HG03520 (cell line): ENCODE measurements at regions not wholly inside any gene's neighbourhood (a gene's known extent, or its start where the extent isn't known, plus 50 kb on each side); places are given as distances from the start of the nearest gene placed in this dataset.
"Not testable (repeated sequence)": the region's sequence is repeated elsewhere in the genome, so short reads cannot be mapped to it uniquely, and the experiment has no call there.

Source experiments
- ATAC-seq: cut with Tn5 transposase; IDR thresholded peaks from one replicate; pipeline ENCODE4 v1.9.1; 2021; ENCODE audit warnings: mild to moderate bottlenecking, moderate library complexity; ENCODE audit not compliant: unreplicated experiment

DNA sequence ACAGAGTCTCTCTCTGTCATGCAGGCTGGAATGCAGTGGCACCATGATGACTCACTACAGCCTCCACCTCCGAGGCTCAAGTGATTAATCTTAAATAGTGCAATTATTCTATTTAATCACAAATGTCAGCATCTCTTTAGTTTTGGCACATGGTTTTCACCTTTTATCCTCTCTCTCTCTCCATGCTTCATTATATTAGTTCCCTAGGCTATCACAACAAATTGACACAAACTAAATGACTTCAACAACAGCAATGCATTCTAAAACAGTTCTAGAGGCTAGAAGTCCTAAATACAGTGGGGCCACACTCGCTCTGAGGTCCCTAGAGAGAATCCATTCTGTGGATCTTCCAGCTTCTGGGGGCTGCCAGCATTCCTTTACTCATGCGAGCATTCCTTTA lies 178.2 kb upstream of the ZNG1F start:
- ATAC-seq = not testable (repeated sequence)

DNA sequence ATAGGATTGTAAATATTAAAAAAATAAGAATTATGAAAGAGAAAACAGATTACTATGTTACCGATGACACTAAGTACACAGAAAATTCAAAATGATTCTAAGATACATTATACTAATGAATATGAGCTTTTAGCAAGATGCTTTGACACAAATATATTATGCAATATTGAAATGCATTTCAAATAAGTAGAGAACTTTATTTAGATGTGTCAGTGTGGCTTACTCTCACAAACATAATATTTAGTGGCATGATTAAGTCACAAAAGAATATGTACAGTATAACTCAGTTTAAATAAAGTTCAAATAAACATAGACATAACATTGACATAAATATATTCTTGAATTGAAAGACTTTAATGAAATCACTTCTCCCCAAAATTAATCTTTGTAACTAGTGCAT lies 172.7 kb upstream of the ZNG1F start:
- not testable (repeated sequence) for ATAC-seq

DNA sequence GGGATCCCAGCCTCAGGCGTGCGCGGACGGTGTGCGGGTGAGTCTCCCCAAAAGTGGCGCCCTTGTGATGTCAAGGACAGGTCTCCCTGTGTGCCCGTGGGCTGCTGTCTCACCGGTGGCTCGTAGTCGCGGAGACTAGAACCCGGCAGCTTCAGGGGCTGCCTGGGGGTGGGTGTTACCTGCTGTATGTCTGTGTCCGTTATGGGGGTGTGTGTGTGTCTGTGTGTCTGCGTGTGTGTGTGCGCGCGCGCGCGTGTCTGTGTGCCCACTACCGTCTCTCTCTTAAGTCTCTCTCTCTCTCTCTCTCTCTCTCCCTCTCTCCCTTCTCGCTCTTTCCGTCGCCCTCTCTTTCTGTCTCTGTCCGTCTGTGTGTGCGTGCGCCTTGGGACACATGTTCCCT lies 170.0 kb upstream of the ZNG1F start:
- ATAC-seq = not testable (repeated sequence)

DNA sequence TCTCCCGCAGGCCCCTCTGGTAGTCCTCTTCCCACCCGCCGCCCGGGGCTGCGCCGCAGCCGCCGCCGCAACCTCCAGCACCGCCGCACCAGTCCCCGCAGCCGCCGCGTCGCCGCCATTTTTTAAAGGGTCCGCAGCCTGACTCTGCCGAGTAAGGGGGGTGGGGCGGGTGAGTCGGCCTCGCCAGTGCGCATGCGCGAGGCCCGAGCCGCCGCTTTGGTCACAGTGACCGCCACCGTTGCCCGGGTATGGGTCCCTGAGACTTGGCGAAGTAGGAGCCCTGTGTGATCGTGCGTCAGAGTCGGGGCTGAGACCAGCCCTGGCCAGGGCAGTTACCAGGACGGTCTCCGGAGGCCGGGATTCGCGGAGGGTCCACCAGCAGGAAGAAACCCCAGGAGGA lies 169.6 kb upstream of the ZNG1F start:
- ATAC-seq = not testable (repeated sequence)

DNA sequence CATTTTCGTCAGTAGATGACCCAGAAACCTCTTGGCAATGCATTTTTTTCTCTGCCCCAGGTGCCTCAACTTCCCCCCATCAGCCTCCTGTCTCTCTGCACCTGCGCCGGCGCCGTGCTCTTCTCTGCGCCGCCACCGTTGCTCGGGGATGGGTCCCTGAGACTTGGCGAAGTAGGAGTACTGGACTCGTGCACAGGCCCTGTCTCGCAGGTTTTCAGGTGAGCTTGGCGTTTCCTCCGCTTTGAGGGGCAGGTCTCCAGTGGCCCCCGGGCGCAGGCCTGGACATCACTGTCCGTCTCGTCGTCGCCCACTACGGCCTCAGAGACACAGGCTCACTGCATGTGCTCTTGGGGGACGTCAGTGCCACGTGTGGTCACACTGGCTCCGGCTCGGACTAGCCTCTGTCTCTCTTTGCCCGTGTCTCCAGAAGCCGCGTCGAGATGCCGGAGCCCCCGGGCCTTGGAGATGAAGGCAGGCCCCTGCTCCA lies 168.8 kb upstream of the ZNG1F start:
- not testable (repeated sequence) for ATAC-seq

DNA sequence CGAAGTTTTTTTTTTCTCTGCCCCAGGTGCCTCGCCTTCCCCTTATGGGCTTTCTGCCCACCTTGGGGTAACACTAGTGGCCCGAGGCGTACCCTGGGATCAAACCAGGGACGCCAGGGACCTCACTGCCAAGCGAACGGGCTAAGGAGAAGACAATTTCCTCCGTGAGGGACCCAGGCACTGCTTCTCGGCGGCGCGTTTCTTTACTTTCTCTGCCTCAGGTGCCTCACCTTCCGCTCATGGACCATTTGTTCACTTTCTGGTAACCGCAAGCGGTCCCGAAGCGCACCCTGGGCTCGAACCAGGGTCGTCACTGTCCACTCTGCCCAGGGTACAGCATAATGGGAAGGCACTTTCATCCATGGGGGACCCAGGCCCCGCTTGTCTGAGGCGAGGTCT lies 168.2 kb upstream of the ZNG1F start:
- ATAC-seq = not testable (repeated sequence)

DNA sequence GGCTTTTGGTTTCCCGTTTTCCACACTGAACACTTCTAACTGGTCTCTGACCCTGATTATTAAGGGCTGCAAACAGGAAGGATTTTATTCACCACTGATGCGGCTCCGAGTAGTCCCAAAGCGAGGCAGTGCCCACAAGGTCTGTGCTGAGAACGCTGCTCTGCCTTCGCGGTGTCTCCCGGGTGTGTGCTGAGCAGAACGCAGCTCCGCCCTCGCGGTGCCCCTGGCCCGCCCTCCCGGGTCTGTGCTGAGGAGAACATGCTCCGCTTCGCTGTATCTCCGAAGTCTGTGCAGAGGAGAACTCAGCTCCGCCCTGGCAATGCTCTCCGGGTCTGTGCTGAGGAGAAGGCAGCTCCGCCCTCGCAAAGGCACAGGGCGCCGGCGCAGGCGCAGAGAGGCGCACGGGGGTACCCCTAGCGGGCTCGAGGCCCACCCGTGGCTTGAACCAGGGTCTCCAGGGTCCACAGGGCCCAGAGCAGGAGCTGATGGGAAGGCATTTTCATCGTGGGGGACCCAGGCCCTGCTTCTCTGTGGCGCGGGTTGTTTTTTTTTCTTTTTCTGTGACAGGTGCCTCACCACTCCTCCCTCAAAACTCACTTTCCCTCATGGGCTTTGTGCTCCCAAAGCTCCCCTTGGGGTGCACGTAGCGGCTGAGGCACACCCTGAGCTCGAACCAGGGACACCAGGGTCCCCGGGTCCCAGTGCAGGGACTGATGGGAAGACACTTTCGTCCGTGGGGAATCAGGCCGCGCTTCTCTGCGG lies 167.7 kb upstream of the ZNG1F start:
- not testable (repeated sequence) for ATAC-seq

DNA sequence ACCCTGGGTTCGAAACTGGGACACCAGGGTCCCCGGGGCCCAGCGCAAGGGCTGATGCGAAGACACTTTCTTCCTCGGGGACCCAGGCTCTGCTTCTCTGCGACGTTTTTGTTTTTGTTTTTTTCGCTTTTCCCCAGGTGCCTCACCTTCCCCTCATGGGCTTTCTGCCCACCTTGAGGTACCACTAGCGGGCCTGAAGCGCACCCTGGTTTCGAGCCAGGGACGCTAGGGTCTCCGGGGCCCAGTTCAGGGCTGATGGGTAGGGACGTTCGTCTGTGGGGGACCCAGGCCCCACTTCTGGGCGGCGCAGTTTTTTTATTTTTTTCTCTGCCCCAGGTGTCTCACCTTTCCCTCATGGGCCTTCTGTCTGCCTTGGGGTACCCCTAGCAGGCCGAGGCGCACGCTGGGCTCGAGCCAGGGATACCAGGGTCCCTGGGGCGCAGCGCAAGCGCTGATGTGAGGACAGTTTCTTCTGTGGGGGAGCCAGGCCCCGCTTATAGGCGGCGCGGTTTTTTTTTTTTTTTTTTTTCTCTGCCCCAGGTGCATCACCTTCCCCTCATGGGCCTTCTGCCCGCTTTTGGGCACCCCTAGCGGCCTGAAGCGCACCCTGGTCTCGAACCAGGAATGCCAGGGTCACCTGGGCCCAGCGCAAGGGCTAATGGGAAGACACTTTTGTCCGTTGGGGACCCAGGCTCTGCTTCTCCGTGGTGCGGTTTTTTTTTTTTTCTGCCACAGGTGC lies 166.8 kb upstream of the ZNG1F start:
- ATAC-seq = not testable (repeated sequence)

DNA sequence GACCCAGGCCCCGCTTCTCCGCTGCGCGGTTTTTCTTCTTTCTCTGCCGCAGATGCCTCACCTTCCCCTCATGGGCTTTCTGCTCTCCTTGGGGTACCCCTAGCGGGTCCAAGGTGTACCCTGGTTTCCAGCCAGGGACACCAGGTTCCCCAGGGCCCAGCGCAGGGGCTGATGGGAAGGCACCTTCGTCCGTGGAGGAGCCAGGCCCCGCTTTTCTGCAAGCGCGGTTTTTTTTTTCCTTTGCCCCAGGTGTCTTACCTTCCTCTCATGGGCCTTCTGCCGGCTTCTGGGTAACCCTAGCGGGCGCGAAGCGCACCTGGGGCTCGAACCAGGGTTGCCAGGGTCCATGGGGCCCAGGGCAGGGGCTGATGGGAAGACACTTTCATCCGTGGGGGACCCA lies 165.9 kb upstream of the ZNG1F start:
- ATAC-seq = not testable (repeated sequence)

DNA sequence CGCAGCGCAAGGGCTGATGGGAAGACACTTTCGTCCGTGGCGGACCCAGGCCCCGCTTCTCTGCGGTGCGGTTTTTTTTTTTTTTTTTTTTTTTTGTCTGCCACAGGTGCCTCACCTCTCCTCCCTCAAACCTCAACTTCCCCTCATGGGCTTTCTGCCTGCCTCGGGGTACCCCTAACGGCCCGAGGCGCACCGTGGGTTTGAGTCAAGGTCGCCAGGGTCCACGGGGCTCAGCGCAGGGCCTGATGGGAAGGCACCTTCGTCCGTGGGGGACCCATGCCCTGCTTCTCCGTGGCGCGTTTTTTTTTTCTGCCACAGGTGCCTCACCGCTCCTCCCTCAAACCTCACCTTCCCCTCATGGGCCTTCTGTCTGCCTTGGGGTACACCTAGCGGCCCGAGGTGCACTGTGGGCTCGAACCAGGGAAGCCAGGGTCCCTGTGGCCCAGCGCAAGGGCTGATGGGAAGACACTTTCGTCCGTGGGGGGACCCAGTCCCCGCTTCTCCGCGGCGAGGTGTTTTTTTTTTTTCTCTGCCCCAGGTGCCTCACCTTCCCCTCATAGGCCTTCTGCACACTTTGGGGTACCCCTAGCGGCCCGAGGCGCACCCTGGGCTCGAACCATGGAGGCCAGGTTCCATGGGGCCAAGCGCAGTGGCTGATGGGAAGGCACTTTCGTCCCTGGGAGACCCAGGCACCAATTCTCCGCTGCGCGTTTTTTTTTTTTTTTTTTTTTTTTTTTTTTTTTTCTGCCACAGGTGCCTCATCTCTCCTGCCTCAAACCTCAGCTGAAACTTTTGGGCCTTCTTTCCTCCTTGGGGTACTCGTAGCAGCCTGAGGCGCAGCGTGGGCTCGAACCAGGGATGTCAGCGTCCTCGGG lies 165.2 kb upstream of the ZNG1F start:
- not testable (repeated sequence) for ATAC-seq

DNA sequence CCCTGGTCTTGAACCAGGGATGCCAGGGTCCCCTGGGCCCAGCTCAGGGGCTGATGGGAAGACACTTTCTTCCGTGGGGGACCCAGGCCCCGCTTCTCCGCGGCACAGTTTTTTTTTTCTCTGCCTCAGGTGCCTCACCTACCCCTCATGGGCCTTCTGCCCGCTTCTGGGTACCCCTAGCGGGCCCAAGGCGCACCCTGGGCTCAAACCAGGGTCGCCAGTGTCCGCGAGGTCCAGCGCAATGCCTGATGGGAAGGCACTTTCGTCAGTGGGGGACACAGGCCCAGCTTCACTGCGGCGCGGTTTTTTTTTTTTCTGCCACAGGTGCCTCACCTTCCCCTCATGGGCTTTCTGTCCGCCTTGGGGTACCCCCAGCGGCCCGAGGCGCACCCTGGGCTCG lies 163.9 kb upstream of the ZNG1F start:
- not testable (repeated sequence) for ATAC-seq

DNA sequence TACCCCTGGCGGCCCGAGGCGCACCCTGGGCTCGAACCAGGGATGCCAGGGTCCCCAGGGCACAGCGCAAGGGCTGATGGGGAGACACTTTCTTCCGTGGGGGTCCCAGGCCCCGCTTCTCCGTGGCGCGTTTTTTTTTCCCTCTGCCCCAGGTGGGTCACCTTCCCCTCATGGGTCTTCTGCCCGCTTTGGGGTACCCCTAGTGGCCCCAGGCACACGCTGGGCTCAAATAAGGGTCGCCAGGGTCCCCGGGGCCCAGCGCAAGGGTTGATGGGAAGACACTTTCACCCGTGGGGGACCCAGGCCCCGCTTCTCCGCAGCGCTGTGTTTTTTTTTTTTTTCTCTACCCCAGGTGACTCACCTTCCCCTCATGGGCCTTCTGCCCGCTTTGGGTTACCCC lies 163.3 kb upstream of the ZNG1F start:
- not testable (repeated sequence) for ATAC-seq

DNA sequence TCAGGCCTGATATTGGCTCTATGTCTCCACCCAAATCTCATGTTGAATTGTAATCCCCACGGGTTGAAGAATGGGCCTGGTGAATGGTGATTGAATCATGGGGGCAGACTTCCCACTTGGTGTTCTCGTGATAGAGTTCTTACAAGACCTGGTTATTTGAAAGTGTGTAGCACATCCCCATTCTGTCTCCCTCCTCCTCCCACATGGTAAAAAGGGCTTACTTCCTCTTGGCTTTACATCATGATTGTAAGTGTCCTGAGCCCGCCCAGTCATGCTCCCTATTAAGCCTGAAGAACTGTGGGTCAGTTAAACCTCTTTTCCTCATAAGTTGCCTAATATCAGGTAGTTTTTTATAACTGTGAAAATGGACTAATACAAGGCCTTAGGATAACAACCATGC lies 158.8 kb upstream of the ZNG1F start:
- not testable (repeated sequence) for ATAC-seq

DNA sequence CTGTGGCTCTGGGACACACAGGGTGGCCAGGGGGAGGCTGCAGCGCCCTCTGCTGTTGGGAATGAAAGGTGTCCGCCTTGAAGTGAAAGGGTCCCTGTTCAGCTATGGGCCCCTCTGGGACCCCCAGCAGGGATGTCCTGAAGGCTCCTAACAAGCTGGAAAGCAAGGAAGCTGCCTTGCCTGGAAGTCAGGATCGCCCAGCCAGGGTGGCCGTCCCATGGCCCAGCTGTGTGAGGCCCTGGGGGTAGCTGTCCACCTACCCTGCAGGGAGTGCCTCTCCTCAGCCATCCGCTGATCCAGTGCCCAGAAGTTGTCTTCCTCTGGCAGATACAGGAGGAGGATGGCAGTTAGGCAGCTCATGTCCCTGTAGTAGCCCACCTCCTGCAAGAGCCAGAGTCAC lies 143.4 kb upstream of the ZNG1F start:
- not testable (repeated sequence) for ATAC-seq

DNA sequence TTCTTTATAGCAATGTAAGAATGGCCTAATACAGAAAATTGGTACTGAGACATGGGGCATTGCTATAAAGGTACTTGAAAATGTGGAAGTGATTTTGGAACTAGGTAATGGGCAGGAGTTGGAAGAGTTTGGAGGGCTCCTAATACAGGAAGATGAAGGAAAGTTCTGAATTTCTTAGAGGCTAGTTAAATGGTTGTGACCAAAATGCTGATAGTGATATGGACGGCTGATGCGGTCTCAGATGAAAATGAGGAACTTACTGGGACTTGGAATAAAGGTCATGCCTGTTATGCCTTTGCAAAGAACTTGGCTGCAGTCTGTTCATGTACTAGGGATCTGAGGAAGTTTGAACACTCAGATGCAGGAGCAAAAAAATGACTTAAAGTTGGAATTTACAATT lies 132.2 kb upstream of the ZNG1F start:
- not testable (repeated sequence) for ATAC-seq

DNA sequence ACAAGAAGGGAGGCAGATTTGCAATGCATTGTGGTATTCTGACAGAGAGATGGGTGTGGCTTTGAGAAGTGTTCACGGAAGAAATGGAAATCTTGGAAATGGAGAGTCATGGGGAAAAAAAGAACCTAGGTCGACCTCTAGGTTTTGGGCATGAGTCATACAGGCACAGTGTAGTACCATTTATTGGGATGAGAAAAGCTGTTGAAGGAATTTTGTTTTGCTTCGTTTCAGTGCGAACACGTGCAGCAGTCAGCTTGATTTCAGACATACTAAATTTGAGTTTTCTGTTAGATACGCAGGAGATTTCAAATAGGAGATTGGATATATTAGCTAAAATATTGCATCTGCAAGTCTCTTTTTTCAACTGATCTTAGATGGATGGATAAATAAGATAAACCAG lies 119.8 kb upstream of the ZNG1F start:
- ATAC-seq = not testable (repeated sequence)

DNA sequence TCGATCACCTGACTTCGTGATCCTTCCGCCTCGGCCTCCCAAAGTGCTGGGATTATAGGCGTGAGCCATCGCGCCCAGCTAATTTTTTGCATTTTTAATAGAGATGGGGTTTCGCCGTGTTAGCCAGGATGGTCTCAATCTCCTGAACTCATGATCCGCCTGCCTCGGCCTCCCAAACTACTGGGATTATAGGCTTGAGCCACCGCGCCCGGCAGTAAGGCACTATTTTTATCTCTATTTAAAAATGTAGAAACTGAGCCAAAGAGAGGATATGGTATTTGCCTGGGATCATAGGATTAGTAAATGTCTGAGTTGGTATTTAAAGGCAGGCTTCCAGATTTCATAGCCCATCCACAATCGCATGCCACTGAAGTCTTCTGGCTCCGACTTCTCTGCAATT lies 96.6 kb upstream of the ZNG1F start:
- not testable (repeated sequence) for ATAC-seq

DNA sequence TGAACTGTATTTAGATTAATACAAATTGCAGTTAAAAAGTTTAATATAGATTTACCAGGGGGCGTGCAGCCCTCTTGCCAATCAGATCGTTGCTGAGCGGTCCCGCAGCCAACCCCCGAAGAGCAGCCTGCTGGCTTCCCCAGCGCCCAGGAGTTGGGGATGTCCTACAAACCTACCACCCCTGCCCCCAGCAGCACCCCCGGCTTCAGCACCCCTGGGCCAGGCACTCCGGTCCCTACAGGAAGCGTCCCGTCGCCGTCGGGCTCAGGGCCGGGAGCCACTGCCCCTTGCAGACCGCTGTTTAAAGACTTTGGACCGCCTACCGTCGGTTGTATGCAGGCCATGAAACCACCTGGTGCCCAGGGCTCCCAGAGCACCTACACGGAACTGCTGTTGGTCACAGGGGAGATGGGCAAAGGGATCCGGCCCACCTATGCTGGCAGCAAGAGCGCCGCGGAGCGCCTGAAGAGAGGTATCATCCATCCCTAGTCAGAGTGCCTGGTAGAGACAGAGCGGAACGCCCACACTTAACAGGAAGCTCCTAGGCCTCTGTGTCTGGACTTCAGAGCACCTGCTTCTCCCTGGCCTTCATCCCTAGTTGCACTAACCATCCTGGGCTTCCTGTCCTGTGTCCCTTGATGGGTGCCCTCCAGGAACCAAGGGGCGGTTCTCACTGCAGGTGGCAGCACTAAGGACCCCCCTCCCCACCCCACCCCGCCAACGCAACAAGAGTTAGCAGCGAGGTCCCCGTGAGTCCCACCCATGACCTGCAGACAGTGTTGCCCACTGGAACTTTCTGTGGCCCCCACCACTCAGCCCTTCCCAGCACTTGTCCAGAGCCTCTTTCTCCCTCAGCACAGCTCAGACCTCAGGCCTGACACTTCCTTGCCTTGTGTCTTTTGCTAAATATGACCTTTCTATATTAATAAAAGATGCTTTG lies 91.5 kb upstream of the ZNG1F start:
- ATAC-seq = not testable (repeated sequence)

DNA sequence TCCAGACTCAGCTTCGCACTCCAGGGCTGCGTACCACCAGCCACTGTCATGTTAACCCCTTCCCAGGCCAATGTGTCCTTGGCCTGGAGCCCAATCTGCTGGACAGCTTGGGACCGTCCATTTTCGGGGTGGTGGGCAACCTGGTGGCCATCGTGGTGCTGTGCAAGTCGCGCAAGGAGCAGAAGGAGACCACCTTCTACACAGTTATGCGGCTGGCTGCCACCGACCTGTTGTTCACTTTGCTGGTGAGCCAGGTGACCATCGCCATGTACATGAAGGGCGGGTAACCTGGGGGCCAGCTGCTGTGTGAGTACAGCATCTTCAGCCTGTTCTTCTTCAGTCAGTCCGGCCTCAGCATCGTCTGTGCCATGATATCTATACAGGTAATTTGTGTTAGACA lies 90.3 kb upstream of the ZNG1F start:
- not testable (repeated sequence) for ATAC-seq

DNA sequence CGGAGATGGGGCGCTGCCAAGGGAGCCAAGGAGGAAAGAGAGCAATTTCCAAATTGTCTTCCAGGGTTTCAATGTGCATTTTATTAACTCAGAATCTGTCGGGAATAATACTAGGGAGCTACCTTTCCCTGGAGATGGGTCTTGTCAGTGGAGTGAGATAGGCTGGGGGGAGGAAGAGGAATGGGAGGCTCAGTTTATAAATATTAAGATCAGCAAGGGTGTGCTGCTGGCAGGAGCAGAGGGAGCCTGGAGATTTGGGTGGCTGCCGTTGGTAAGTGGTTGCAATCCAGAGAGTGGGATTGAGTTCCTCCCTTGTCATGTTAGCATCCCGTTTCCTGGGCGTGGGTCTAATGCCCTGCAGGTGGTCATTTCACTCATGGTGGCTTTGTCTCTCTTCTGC lies 89.9 kb upstream of the ZNG1F start:
- not testable (repeated sequence) for ATAC-seq
